ENCODE measurements at regions not wholly inside any gene's neighbourhood (a gene's known extent, or its start where the extent isn't known, plus 50 kb on each side); places are given as distances from the start of the nearest gene placed in this dataset.

DNA sequence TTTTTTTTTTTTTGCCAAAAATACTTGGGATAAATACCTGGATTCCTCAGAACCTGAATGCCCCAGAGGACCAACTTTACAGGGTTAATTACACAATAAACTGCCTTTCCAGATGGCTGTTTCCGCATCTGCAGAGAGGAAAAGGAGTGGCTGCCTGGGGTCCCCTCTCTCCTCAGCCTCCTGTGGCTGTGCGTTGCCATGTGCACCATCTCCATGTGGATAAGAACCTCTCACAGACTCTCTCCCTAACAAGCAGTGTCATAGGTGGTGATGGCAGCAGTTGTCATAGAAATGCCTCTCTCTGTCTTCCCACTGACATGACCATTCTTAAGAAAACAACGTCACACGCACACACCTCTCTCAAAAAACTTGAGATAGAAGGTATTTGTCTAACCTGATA lies 179.4 kb downstream of the RPLP1 start:
- Histone ChIP-seq H3K9ac (ENCODE audit: insufficient read depth, low read length) (no peak overlapping the region), H3K9me3 (ENCODE audit: control insufficient read depth, insufficient read depth, low read depth, low read length) (no peaks in the 10 kb centered on the region), H2AFZ (ENCODE audit: low read length) (no peak overlapping the region), H3K79me2 (ENCODE audit: control insufficient read depth, insufficient read depth, low read length) (no peaks in the 10 kb centered on the region), H3K27ac (ENCODE audit: insufficient read depth, low read length) (no peak overlapping the region), H4K20me1 (ENCODE audit: control insufficient read depth, extremely low read depth, insufficient read depth, low read length) (no peaks in the 10 kb centered on the region), H3K36me3 (ENCODE audit: control insufficient read depth, insufficient read depth, low read length) (no peaks in the 10 kb centered on the region), H3K4me3 (replicated peaks in 1 of 4; ENCODE audit: control extremely low read depth in 1 of 4, insufficient read depth in 1 of 4, low read depth in 3 of 4, low read length in 4 of 4) (no peak overlapping the region), H3K4me1 (ENCODE audit: control insufficient read depth, extremely low read depth, insufficient read depth, low read length) (no peaks in the 10 kb centered on the region), H3K27me3 (ENCODE audit: control insufficient read depth, insufficient read depth, low read length) (no peaks in the 10 kb centered on the region), H3K4me2 (ENCODE audit: extremely low read depth, insufficient read depth, low read length) (no peak overlapping the region)
- DNase-seq (ENCODE audit: low read depth in 2 of 2), result no peak
- TF ChIP-seq EZH2 (IDR thresholded peaks at IDR 0.05; ENCODE audit: low read length, missing control alignments) (no peak), CTCF (conservative IDR thresholded peaks at IDR 0.05 in 1 of 2, IDR thresholded peaks at IDR 0.05 in 1 of 2; ENCODE audit: low read depth in 1 of 2, low read length in 2 of 2) (no peak)

DNA sequence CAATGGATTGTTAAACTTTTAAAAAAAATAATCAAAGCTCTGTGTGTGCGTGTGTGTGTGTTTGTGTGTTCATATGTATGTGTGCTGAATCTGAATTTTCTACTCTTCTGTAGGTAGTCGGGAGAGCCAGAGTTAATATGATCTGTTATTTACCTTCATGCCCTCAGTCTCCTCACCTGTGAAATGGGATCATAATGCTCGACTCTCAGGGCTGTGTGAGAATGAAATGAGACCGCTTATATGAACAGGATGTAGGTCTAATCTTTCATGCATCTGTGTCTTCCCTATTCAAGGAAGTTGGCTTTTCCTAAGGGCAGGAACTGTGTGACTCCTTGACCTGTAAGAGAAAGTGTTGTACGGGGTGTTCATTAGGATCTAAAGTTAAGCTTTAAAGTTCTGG lies 182.2 kb downstream of the RPLP1 start:
- Histone ChIP-seq H2AFZ (ENCODE audit: low read length) (no peak overlapping the region), H3K4me2 (ENCODE audit: extremely low read depth, insufficient read depth, low read length) (no peak overlapping the region), H3K9ac (ENCODE audit: insufficient read depth, low read length) (no peak overlapping the region), H3K27ac (ENCODE audit: insufficient read depth, low read length) (no peak overlapping the region), H3K36me3 (ENCODE audit: control insufficient read depth, insufficient read depth, low read length) (no peaks in the 10 kb centered on the region), H4K20me1 (ENCODE audit: control insufficient read depth, extremely low read depth, insufficient read depth, low read length) (no peaks in the 10 kb centered on the region), H3K27me3 (ENCODE audit: control insufficient read depth, insufficient read depth, low read length) (no peaks in the 10 kb centered on the region), H3K79me2 (ENCODE audit: control insufficient read depth, insufficient read depth, low read length) (no peaks in the 10 kb centered on the region), H3K9me3 (ENCODE audit: control insufficient read depth, insufficient read depth, low read depth, low read length) (no peaks in the 10 kb centered on the region), H3K4me3 (replicated peaks in 1 of 4; ENCODE audit: control extremely low read depth in 1 of 4, insufficient read depth in 1 of 4, low read depth in 3 of 4, low read length in 4 of 4) (no peak overlapping the region), H3K4me1 (ENCODE audit: control insufficient read depth, extremely low read depth, insufficient read depth, low read length) (no peaks in the 10 kb centered on the region)
- no peak for DNase-seq (ENCODE audit: low read depth in 2 of 2)
- TF ChIP-seq CTCF (conservative IDR thresholded peaks at IDR 0.05 in 1 of 2, IDR thresholded peaks at IDR 0.05 in 1 of 2; ENCODE audit: low read depth in 1 of 2, low read length in 2 of 2) (no peak), EZH2 (IDR thresholded peaks at IDR 0.05; ENCODE audit: low read length, missing control alignments) (no peak)

DNA sequence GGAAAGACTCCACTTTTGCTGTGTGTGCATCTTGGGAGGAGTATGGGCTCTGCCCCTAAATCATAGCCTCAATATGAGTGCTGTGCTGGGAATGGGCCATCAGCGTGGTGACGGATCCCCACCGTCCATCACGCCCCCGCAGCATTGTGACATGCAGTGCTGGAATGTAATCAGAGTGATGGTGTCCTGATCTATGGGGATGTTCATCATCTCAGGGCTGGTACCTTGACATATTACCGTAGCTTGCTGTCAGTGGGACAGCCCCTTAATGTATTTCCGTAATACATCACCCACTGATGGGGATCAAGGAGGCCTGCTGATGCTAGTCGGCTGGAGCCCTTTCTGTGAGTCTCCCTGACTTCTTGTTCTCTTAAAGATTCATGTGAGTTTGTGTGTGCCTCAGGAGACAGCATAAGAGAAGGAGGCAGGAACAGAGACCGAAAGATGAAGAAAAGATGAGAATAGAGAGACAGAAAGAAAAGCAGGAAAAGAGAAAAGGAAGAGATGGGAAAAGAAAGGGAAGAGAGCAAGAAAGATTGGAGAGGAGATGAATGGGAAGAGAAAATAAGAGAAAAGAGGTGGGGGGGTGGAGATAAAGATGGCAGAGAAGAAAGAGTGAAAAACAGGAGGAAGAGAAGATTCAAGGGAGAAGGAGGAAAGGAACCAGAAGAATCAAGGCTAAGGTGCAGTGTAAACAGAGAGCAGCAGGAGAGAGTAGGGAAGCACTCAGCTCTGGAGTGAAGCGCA lies 183.7 kb downstream of the RPLP1 start:
- TF ChIP-seq EZH2 (IDR thresholded peaks at IDR 0.05; ENCODE audit: low read length, missing control alignments), result no peak
- no peak for TF ChIP-seq CTCF (conservative IDR thresholded peaks at IDR 0.05 in 1 of 2, IDR thresholded peaks at IDR 0.05 in 1 of 2; ENCODE audit: low read depth in 1 of 2, low read length in 2 of 2)
- Histone ChIP-seq H3K27me3 (ENCODE audit: control insufficient read depth, insufficient read depth, low read length) (no peaks in the 10 kb centered on the region), H3K4me1 (ENCODE audit: control insufficient read depth, extremely low read depth, insufficient read depth, low read length) (no peaks in the 10 kb centered on the region), H3K79me2 (ENCODE audit: control insufficient read depth, insufficient read depth, low read length) (no peaks in the 10 kb centered on the region), H2AFZ (ENCODE audit: low read length) (no peak overlapping the region), H3K4me3 (replicated peaks in 1 of 4; ENCODE audit: control extremely low read depth in 1 of 4, insufficient read depth in 1 of 4, low read depth in 3 of 4, low read length in 4 of 4) (no peak overlapping the region), H3K9me3 (ENCODE audit: control insufficient read depth, insufficient read depth, low read depth, low read length) (no peaks in the 10 kb centered on the region), H3K27ac (ENCODE audit: insufficient read depth, low read length) (no peak overlapping the region), H3K9ac (ENCODE audit: insufficient read depth, low read length) (no peak overlapping the region), H3K4me2 (ENCODE audit: extremely low read depth, insufficient read depth, low read length) (no peak overlapping the region), H3K36me3 (ENCODE audit: control insufficient read depth, insufficient read depth, low read length) (no peaks in the 10 kb centered on the region), H4K20me1 (ENCODE audit: control insufficient read depth, extremely low read depth, insufficient read depth, low read length) (no peaks in the 10 kb centered on the region)
- no peak for DNase-seq (ENCODE audit: low read depth in 2 of 2)
